Endometrial microvascular endothelial cells (primary cell): ENCODE measurements at regions not wholly inside any gene's neighbourhood (a gene's known extent, or its start where the extent isn't known, plus 50 kb on each side); places are given as distances from the start of the nearest gene placed in this dataset.
"Not testable (repeated sequence)": the region's sequence is repeated elsewhere in the genome, so short reads cannot be mapped to it uniquely, and the experiment has no call there.

Source experiments
- in situ Hi-C: cut with HindIII; loops from 2 replicates; pipeline ENCODE4 v1.10.0; 2017; ENCODE audit warnings: low sequenced_read_pairs, low pct_unique_long_range_greater_than_20kb; ENCODE audit errors: inconsistent ontology term

GRCh38 chr14:83291714-83292113, 1758.1 kb upstream of the SEL1L start:
- in situ Hi-C loops, result no loop called here

- in situ Hi-C loops, result no loop called here
Measured at GRCh38 chr14:83294941-83295340, 1761.3 kb upstream of the SEL1L start.

- in situ Hi-C loops, result no loop called here
Measured at GRCh38 chr14:83297361-83297760, 1763.7 kb upstream of the SEL1L start.

- in situ Hi-C loops, result not testable (repeated sequence)
Measured at GRCh38 chr14:83298016-83298415, 1764.4 kb upstream of the SEL1L start.

GRCh38 chr14:83300476-83301064, 1766.9 kb upstream of the SEL1L start:
- in situ Hi-C loops, result no loop called here

GRCh38 chr14:83301791-83302190, 1768.1 kb upstream of the SEL1L start:
- in situ Hi-C loops, result no loop called here

- in situ Hi-C loops, result no loop called here
Measured at GRCh38 chr14:83309211-83309610, 1775.6 kb upstream of the SEL1L start.

GRCh38 chr14:83309833-83310232, 1776.2 kb upstream of the SEL1L start:
- in situ Hi-C loops, result no loop called here

- in situ Hi-C loops, result no loop called here
Measured at GRCh38 chr14:83312511-83312910, 1778.9 kb upstream of the SEL1L start.

GRCh38 chr14:83314764-83315163, 1781.1 kb upstream of the SEL1L start:
- in situ Hi-C loops, result no loop called here

GRCh38 chr14:83316356-83316755, 1782.7 kb upstream of the SEL1L start:
- in situ Hi-C loops, result no loop called here

GRCh38 chr14:83320837-83321236, 1787.2 kb upstream of the SEL1L start:
- in situ Hi-C loops, result no loop called here

GRCh38 chr14:83331513-83331912, 1797.9 kb upstream of the SEL1L start:
- in situ Hi-C loops, result no loop called here

GRCh38 chr14:83342590-83342989, 1808.9 kb upstream of the SEL1L start:
- in situ Hi-C loops, result no loop called here

GRCh38 chr14:83347874-83348273, 1814.2 kb upstream of the SEL1L start:
- in situ Hi-C loops, result no loop called here

GRCh38 chr14:83355609-83356008, 1822.0 kb upstream of the SEL1L start:
- in situ Hi-C loops, result no loop called here

- in situ Hi-C loops, result no loop called here
Measured at GRCh38 chr14:83356080-83356479, 1822.4 kb upstream of the SEL1L start.

- in situ Hi-C loops, result no loop called here
Measured at GRCh38 chr14:83372271-83372670, 1838.6 kb upstream of the SEL1L start.

GRCh38 chr14:83379436-83379835, 1845.8 kb upstream of the SEL1L start:
- in situ Hi-C loops, result no loop called here

- in situ Hi-C loops, result no loop called here
Measured at GRCh38 chr14:83384253-83384652, 1850.6 kb upstream of the SEL1L start.

GRCh38 chr14:83395321-83395720, 1861.7 kb upstream of the SEL1L start:
- in situ Hi-C loops, result no loop called here
